HUES6 (cell line): ENCODE measurements at regions not wholly inside any gene's neighbourhood (a gene's known extent, or its start where the extent isn't known, plus 50 kb on each side); places are given as distances from the start of the nearest gene placed in this dataset.

Experiments used
- H3K27ac ChIP-seq: 2 replicates; pipeline ENCODE4 v1.7.0; 2013; ENCODE audit warnings: low read depth, mild to moderate bottlenecking, low read length, inconsistent platforms
- H3K27me3 ChIP-seq: 2 replicates; pipeline ENCODE4 v1.6.1; 2013; ENCODE audit warnings: low read length; ENCODE audit not compliant: control insufficient read depth, insufficient read depth
- H3K36me3 ChIP-seq: 2 replicates; pipeline ENCODE4 v1.6.1; 2013; ENCODE audit warnings: low read length; ENCODE audit not compliant: control insufficient read depth, insufficient read depth
- H3K4me1 ChIP-seq: 2 replicates; pipeline ENCODE4 v1.6.1; 2013; ENCODE audit warnings: low read length; ENCODE audit not compliant: control insufficient read depth, insufficient read depth
- H3K4me3 ChIP-seq: 2 replicates; pipeline ENCODE4 v1.5.1; 2013; ENCODE audit warnings: low read depth, low read length
- H3K9ac ChIP-seq: one replicate; pipeline ENCODE4 v1.6.1; 2013; ENCODE audit warnings: mild to moderate bottlenecking, low read length
- H3K9me3 ChIP-seq: 2 replicates; pipeline ENCODE4 v1.6.1; 2013; ENCODE audit warnings: low read depth, low read length; ENCODE audit not compliant: control insufficient read depth, insufficient read depth

DNA sequence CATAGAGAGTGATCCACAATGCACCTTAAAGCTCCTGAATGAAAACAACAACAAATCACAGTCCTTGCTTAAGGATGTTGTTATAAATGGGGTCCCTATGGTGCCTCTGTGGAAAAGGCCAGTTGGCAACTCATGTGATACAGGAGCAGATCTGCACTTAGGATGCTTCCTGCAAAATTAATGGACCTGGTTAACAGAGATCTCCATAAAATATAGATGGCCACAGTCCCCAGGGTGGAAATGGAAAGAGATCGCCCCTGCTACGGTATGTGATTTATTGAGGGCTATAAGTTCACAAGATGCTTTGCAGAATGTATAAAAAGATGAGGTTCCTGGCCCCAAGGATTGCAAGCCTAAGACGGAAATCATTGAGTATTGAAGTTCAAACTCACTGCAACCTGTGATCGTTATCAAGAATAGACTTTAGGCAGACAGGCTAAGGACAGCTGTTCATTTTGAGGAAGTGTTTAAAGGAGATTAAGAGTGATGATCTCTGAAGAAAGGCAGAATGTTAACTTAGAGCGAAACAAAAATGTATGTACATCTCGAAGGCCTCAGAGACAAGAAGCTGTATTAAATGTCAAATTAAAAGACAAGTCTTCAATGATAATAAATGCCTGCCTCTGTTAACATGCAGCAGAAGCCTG lies 174.1 kb upstream of the PLPP4 start:
- H3K27me3 ChIP-seq = no peaks in the 10 kb centered on the region
- no peaks in the 10 kb centered on the region for H3K9me3 ChIP-seq
- H3K36me3 ChIP-seq = no peaks in the 10 kb centered on the region
- no peak overlapping the region for H3K27ac ChIP-seq
- peaks cover 3% of the 10 kb centered on the region; the same call in 1 of the 2 replicates for H3K4me1 ChIP-seq
- no peak overlapping the region for H3K4me3 ChIP-seq
- no peak overlapping the region for H3K9ac ChIP-seq

DNA sequence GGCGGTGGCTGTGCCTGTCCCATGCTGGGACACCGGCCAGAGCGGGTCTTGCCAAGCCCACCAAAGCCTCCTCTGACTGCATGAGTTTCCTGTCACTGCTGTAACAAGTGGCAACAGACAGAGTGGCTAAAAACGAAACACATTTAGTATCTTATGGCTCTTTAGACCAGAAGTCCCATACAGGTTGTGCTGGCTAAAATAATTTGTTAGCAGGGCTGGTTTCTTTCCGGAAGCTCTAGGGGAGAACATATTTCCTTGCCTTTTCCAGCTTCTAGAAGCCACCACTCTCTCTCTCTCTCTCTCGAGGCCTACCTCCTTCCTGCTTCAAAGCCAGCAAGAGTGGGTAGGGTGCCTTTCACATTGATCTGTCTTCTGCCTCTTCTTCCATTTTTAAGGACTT lies 171.6 kb upstream of the PLPP4 start:
- Histone ChIP-seq H3K9me3 (no peaks in the 10 kb centered on the region), H3K27me3 (no peaks in the 10 kb centered on the region), H3K27ac (no peak overlapping the region), H3K4me1 (no peaks in the 10 kb centered on the region), H3K36me3 (no peaks in the 10 kb centered on the region), H3K9ac (no peak overlapping the region), H3K4me3 (no peak overlapping the region)

DNA sequence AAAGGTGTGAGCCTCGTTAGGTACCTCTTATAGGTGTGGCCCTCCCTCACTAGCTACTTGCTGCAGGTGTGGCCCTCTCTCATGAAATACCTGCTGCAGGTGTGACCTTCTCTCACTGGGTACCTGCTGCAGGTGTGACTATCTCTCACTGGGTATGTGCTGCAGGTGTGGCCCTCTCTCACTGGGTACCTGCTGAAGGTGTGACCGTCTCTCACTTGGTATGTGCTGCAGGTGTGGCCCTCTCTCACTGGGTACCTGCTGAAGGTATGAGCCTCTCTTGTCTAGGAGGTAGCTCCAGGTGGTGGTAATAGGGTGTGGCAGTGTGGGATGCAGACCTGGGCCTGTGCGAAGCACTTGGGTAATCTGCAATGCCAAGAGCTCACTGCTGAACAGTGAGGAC lies 170.7 kb upstream of the PLPP4 start:
- Histone ChIP-seq H3K27ac (no peak overlapping the region), H3K27me3 (no peaks in the 10 kb centered on the region), H3K4me1 (no peaks in the 10 kb centered on the region), H3K4me3 (no peak overlapping the region), H3K9ac (no peak overlapping the region), H3K9me3 (no peaks in the 10 kb centered on the region), H3K36me3 (no peaks in the 10 kb centered on the region)

DNA sequence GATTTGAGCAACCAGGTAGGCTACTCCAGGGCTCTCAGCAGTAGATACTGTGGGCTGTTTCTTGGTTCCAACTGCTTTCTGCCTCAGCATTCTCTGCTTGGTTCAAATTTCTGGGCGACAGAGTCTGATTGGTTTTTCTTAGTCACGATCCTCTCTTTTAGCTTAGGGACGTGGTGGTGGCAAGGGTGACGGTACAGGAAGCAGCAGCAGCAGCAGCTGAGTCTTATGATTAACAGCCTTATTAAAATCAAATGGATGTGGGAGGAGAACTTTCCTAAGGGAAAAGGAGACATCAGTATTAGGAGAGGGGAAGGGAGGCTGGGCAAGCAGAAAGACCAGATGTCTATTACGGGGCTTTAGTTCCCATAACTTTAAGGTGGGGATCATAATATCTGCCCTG lies 156.5 kb upstream of the PLPP4 start:
- Histone ChIP-seq H3K4me3 (no peak overlapping the region), H3K9me3 (peaks cover 2% of the 10 kb centered on the region; the same call in 1 of the 2 replicates), H3K36me3 (no peaks in the 10 kb centered on the region), H3K27ac (no peak overlapping the region), H3K4me1 (no peaks in the 10 kb centered on the region), H3K27me3 (no peaks in the 10 kb centered on the region; the same call in 1 of the 2 replicates), H3K9ac (no peak overlapping the region)

DNA sequence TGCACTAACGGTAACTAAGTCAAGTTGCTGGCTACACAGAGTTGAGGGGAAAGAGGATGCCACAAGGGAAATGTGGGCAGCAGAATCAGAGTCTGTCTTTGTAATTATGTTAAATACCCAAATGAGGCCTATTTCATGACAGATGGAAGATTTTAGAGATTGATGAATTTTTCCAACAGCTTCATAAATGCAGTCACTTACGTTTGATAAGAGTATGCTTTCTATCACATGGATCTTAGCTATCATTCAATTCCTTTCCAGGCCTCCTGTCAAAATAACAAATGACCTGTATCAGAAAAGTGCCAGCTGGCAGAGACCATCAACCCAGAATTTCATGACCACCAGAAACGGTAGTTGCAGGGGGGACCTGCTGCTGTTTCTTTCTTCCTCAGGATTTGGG lies 148.4 kb upstream of the PLPP4 start:
- Histone ChIP-seq H3K27me3 (no peaks in the 10 kb centered on the region), H3K4me1 (no peaks in the 10 kb centered on the region), H3K27ac (no peak overlapping the region), H3K4me3 (no peak overlapping the region), H3K9ac (no peak overlapping the region), H3K9me3 (peaks cover 2% of the 10 kb centered on the region; the same call in 1 of the 2 replicates), H3K36me3 (no peaks in the 10 kb centered on the region)

DNA sequence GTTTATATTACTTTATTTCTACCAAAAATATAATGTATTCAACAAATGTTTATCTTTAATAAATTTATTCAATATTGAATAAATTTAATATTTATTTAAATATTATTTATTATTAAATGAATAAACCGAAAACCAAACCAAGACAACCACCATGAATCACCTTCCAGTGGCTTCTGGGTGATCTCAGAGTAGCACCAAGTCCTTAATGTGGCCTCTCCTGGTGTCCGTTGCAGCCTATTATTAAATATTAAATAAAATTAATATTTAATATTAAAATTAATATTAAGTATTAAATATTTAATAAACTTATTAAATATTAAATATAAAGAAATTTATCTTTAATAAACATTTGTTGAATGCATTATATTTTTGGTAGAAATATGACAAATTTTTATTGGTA lies 143.3 kb upstream of the PLPP4 start:
- Histone ChIP-seq H3K27ac (no peak overlapping the region), H3K9ac (no peak overlapping the region), H3K4me3 (no peak overlapping the region), H3K27me3 (no peaks in the 10 kb centered on the region), H3K9me3 (no peaks in the 10 kb centered on the region), H3K36me3 (no peaks in the 10 kb centered on the region), H3K4me1 (no peaks in the 10 kb centered on the region)

DNA sequence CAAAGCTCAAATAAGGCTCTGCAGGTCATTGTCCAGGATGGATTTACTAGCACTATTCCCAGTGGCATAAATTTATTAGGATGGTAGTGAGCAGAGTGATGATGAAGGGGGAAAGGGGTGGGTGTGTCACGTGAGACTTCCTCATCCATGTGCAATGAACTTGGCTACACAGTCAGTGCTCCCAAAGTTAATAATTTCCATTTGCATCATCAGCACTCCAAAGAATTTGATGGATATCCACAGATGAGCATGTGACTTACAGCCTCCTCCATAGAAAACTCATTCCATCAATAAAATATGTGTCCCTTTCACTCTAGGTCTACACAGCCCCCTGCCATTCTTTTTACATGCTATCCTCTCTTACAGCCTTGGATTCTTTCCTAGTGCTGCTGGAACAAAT lies 142.6 kb upstream of the PLPP4 start:
- Histone ChIP-seq H3K9me3 (no peaks in the 10 kb centered on the region), H3K4me1 (no peaks in the 10 kb centered on the region), H3K27me3 (no peaks in the 10 kb centered on the region), H3K36me3 (no peaks in the 10 kb centered on the region), H3K4me3 (no peak overlapping the region), H3K27ac (no peak overlapping the region), H3K9ac (no peak overlapping the region)

DNA sequence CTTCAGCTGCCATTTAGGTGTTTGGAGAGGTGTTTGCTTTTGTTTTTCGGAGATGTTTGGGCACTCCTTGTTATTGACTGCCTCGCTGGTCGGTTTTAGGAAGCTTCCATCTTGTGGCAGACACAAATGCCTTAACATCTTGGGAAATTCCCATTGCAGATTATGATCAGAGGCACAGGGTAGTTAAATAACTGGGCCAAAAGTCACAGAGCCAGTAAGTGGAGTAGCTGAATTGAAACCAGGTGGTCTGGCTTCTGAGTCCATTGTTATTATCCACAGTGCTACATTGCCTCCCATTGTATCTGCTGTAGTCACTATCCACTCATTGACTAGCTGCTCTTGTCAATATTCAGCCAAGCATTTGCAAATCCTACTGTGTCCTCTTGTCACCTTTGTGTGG lies 138.2 kb upstream of the PLPP4 start:
- H3K27ac ChIP-seq = no peak overlapping the region
- no peak overlapping the region for H3K4me3 ChIP-seq
- no peaks in the 10 kb centered on the region for H3K4me1 ChIP-seq
- H3K9me3 ChIP-seq = no peaks in the 10 kb centered on the region
- H3K36me3 ChIP-seq = no peaks in the 10 kb centered on the region
- H3K27me3 ChIP-seq = no peaks in the 10 kb centered on the region; the same call in 1 of the 2 replicates
- H3K9ac ChIP-seq = no peak overlapping the region

DNA sequence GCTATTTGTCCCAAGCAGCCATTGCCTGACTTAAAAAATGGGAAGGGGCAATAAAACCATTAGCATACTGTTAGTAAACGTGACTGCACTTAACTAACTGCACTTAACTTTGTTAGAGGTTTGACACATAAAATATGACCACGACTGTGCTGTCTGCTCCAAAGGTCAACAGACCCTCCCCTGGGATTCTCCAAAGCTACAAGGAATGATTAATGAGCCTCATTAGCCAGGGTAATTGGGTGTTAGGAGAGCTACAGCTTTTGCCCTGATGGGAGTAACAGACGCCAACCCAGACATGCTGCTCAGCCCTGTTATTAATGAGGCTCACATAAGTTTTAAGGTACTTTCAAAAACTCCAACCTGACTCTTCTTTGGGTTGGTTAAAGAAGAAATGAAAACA lies 129.4 kb upstream of the PLPP4 start:
- Histone ChIP-seq H3K4me1 (no peaks in the 10 kb centered on the region), H3K4me3 (no peak overlapping the region), H3K9ac (no peak overlapping the region), H3K9me3 (no peaks in the 10 kb centered on the region), H3K27me3 (peaks cover 4% of the 10 kb centered on the region; the same call in 1 of the 2 replicates), H3K36me3 (no peaks in the 10 kb centered on the region), H3K27ac (no peak overlapping the region)

DNA sequence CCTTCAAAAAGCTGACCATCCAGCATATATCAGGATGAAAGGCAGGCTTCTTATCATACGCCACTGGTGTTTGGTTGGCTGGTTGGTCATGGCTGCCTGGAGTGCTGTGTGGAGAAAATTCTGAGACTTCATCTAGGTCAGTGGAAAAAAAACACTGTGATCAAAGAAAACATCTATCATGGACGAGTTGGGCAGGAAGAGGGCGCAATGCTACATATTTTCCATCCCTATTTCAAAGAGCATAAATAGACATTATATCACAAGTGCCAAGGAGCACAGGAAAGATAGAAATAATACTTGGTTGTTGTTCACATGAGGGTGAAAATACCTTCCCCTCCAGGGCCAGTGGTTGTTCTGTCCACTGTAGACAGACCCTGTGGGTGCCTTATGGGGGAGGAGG lies 128.4 kb upstream of the PLPP4 start:
- Histone ChIP-seq H3K4me1 (no peaks in the 10 kb centered on the region), H3K36me3 (no peaks in the 10 kb centered on the region), H3K9me3 (no peaks in the 10 kb centered on the region), H3K4me3 (no peak overlapping the region), H3K27me3 (peaks cover 4% of the 10 kb centered on the region; the same call in 1 of the 2 replicates), H3K9ac (no peak overlapping the region), H3K27ac (no peak overlapping the region)

DNA sequence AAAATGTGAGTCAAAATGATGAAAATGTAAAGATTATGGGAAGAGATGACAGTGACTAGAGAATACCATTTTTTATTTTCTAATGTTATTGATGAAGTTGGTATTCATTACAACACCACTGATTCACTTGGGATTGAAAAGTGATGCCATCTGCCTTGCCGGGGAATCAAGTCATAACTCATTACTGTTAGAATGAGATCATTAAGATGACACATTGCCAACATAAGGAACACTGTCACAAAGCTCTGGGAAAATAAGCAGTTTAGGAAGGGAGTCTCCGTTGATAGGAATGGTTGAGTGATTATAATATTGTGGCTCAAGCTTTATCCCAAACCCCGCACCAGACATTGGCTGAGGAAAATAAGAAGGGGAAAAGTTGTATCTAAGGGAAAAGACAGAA lies 121.5 kb upstream of the PLPP4 start:
- Histone ChIP-seq H3K9ac (no peak overlapping the region), H3K4me3 (no peak overlapping the region), H3K27me3 (no peaks in the 10 kb centered on the region; the same call in 1 of the 2 replicates), H3K4me1 (no peaks in the 10 kb centered on the region), H3K27ac (no peak overlapping the region), H3K36me3 (no peaks in the 10 kb centered on the region), H3K9me3 (no peaks in the 10 kb centered on the region)
